Glomerular visceral epithelial cell (primary cell): ENCODE measurements at regions not wholly inside any gene's neighbourhood (a gene's known extent, or its start where the extent isn't known, plus 50 kb on each side); places are given as distances from the start of the nearest gene placed in this dataset.

Source experiments
- DNase-seq: peaks from one replicate; pipeline ENCODE4 v3.0.0-alpha.2; 2016; ENCODE audit errors: extremely low spot score

- DNase-seq: no peak
These were observed 800.1 kb downstream of the TFAP2A start for GRCh38 chr6:9614778-9615177.

- no peak for DNase-seq
These were observed 802.4 kb downstream of the TFAP2A start for GRCh38 chr6:9612489-9612888.

DNA sequence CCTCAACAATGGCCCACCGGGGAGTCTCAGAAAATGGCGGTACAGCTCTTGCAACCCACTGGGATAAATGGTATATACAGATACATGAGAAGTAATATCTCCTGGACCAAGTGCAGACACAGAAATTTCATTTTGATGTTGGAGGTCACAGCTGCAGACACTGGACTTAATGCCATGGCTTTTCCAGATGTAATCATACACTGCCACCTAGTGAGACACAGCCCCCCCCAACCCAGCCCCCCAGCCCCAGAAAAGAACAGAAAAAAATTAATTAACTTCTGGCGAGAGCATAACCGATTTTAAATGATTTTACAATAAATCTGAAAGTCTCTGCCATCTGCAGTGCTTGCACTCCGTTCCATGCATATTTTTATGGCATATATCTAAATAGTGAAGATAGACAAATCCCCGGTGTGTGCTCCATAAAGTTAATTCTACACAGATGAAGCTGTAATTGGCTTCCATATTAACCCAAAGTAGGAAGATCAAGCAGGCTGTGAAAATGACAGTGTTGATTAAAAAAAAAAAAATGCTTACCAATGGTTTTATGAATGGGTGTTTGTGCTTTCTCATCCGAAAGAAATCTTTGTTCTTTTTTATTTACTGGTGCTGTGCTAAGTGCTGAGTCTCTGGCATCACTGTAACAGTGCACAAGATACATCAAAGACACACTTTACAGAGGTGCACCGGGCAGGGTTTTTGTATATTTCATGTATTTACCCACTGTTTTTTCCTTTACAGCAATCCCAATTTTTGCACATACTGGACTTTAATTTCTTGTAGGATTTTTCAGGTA is 804.1 kb downstream of the TFAP2A start:
- no peak for DNase-seq

- DNase-seq: no peak
These were observed 808.3 kb downstream of the TFAP2A start for GRCh38 chr6:9606435-9607134.

DNA sequence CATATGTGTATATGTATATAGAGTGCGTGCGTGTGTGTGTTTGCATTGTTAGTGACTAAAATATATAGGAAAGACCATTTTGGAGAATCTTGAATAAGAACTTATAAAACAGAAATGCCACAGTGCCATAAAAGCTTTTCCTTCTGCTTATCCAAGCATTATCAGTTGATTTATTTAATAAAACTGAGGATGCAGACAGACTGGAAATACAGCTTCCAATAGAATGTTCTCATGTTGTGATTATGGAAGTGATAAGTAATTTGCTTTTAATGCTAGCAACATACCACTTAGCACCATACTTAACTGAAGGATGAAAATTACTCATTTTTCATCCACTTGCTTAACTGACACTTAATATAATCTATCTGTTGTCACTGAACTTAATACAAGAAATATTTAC is 820.1 kb downstream of the TFAP2A start:
- DNase-seq: no peak

DNA sequence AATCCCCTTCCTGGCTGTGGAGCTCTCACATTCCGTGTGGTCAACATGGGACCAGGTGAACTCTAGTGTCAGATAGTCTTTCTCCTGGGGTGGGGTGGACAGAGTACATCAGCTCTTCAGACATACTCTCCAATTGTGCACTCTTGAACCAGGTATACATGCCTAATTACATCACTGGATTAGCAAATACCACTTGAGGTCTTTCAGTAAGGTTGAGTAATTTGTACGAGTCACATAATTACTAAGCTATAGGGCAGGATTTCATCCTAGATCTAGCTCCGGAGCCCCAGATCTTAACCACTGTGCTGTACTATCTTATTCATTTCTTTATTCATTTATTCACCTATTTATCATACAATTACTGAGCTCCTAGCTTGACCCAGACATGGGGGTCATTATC is 821.3 kb downstream of the TFAP2A start:
- no peak for DNase-seq

DNA sequence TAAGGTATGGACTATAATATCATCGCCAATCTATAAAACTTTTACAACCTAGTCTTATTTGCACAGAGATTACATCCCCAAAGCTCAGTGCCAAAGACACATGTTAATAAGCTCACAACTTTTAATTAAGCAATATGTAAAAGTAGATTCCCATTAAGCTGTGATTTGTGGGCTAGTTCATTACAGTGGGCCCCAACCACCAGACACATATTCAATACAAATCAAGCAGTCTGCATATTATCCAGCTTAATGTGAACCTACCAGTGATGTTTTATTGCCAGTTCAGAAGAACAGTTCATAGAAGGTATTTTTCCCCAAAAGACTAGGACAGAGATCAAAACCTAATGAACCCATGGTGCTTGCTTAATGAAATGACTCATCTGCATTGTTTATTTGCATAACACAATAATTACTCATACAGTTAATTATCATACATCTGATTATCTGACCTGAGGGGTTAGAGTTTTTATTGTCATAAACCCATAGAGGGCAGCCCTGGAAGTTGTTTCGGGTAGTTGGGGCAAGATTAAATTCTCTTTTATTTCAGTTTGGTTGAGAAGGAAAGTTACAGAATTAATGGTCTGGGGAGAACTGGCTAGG is 831.0 kb downstream of the TFAP2A start:
- DNase-seq: no peak

GRCh38 chr6:9581155-9581554 is 833.7 kb downstream of the TFAP2A start:
- DNase-seq: no peak

DNA sequence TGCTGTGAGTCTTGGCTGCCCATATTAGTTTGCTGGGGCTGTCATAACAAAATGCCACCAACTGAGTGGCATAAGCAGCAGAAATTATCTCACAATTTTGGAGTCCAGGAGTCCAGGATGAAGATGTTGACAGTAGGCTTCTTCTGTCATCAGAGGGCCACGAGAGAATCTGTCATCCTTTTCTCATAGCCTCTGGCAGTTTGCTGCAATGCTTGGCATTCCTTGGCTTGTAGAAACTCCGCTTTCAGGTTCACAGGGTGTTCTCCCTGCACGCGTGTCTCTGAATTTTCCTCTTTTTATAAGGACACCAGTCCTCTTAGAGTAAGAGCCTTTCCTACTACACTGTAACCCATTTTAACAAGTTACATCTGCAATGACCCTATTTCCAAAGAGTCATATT is 838.4 kb downstream of the TFAP2A start:
- no peak for DNase-seq

DNA sequence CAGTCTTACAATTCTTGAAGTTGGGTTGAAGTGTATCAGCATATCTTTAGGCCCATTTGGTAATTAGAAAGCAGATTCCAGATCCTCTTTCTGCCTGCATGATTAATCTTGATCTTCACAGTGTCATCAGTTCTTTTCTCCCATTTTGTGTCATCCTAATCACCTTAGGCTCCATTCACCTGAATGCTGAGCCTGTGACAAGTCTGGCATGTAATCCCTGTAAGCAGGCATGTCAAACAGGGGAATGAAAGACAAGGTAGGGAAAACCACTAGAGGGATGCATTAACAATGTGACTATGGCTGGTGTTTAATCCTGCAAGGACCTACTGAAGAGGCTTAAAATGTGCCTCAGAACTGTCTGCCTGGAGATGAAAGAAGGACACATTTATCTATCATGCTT is 848.8 kb downstream of the TFAP2A start:
- no peak for DNase-seq

GRCh38 chr6:9564021-9564420 is 850.9 kb downstream of the TFAP2A start:
- DNase-seq: no peak

GRCh38 chr6:9563568-9563967 is 851.3 kb downstream of the TFAP2A start:
- DNase-seq: no peak

DNA sequence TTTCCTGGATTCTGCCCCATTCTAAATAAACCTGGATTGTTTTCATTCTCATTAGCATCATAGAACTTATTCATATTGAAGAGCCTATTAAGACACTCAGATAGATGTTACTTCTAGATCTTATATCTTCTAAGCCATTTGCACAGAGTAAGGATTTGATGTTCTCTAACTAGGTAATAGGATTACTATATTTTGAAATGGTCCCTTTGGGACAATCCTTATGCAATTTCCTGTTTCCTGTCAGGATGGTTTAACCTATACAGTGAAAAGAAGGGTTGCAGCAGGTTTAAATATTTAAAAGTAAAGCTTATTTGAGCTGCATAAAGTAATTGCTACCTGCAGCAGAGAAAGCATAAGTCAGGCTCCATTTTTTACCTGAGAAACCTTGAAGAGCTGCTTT is 860.1 kb downstream of the TFAP2A start:
- DNase-seq: no peak

- DNase-seq: no peak
These were observed 860.6 kb downstream of the TFAP2A start for GRCh38 chr6:9554323-9554722.

GRCh38 chr6:9553002-9553401 is 861.9 kb downstream of the TFAP2A start:
- DNase-seq: no peak

DNA sequence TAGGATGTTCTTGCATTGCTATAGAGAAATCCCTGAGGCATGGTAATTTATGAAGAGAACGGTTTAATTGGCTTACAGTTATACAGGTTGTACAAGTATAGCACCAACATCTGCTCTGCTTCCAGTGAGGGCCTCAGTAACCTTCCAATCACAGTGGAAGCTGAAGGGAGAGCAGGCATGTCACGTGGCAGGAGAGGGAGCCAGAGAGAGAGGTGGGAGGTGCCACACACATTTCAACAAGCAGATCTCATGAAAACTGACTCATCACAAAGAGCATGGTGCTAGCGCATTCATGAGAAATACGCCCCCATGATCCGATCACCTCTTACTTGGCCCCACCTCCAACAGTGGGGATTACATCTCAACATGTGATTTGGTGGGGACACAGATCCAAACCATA is 871.2 kb downstream of the TFAP2A start:
- DNase-seq: no peak

DNA sequence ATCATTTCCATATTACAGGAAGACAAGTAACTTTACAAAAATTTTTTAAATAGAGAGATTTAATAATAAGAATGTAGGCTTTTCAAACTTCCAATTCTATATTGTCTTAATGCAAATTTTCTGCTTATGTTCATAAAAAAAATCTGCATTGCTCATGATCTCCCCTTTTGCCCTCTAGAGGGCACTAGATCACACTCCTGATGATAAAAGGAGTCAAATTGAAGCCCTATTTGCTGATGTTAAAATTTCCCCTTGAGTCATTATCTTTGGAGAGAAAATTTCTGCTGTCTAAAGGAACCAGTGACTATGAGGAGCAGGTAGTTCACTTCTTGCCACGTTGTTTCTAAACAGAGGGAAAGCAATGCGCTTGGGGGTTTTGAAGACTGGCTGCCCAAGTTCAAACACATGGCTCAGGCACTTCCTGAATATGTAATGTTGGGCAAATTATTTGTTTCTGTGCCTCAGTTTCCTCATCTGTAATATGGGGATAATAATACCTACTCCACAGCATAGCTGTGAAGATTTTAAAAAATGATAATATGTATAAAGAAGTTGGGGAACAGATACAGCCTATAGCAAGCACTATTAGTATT is 874.2 kb downstream of the TFAP2A start:
- DNase-seq: peak; percentile 61

DNA sequence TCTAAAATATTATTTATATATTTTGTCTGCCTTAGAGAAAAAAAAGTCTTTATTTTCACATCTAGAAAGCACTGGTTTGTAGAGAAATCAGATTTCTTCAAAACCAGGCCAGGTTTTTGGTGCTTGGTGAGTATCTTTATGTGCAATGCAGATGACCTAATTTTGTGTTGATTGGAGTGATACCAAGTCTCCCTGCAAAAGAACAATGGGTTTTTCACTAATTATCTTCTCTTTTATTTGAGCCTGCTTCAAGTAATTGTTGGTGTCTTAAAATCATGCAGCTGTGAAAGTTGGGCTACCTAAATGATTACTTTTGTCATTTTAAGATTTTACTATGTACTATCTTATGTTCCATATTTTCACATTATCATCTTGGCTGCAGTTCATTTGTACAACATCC is 874.7 kb downstream of the TFAP2A start:
- no peak for DNase-seq

DNA sequence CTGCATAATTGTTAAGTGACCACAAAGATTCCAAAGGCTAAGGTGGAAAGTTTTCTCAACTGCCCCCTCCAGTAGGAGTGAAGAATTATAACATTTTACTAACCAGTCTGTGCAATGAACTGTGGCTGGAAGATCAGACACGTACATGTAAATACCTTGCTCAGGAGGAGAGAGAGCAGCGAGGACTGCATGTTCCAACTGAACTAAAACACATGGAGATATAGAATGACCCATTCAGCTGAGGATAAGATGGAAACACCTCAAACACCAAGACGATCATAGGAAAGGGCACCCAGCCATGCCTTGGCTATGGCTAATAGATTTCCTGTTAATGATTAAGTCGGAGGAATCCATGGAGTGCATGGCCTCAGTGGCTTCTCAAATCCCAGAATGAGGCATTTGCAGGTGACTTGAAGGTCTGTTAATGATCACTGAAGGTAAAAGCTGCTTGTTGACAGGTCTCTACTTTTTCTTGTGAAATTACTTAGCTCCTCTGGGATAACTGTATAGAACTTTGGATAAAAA is 875.6 kb downstream of the TFAP2A start:
- DNase-seq: peak; percentile 96

DNA sequence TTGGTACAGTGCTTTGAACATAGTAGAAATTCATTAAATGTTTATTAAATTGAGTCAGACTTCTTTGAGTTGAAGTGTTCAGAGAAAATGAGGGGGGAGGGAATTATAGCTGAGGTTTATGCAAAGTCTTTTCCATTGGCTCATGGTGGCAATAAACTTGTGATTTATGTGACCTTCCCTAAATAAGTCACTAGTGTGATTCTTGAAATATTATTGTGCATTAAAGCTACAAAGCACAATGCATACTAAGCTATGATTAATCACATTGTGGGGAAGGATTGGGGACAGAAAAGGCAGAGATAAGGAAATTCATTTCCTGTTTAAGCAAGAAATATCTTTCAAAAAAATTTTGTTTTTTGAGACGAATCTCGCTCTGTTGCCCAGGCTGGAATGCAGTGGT is 877.5 kb downstream of the TFAP2A start:
- DNase-seq: peak; percentile 43

- DNase-seq: no peak
These were observed 879.8 kb downstream of the TFAP2A start for GRCh38 chr6:9535106-9535505.
